Stimulated activated naive CD8-positive, alpha-beta T cell treated with anti-CD3 and anti-CD28 coated beads, Interleukin-15, Interleukin-2, amounts not matched to agents 100 U/mL and 50 U/mL, for 24 hours (primary cell): ENCODE measurements at regions not wholly inside any gene's neighbourhood (a gene's known extent, or its start where the extent isn't known, plus 50 kb on each side); places are given as distances from the start of the nearest gene placed in this dataset.
"Not testable (repeated sequence)": the region's sequence is repeated elsewhere in the genome, so short reads cannot be mapped to it uniquely, and the experiment has no call there.

Source experiments
- ATAC-seq: fragments of 150-1000 bp; cut with Tn5 transposase; one replicate; pipeline ENCODE4 v1.10.0; 2021
- DNase-seq: peaks from one replicate; pipeline ENCODE4 v3.0.0; 2021

- ATAC-seq, result no peak
- DNase-seq, result no peak
These were observed 320.6 kb downstream of the DTHD1 start for GRCh38 chr4:36601864-36602495.

- ATAC-seq (no peak), DNase-seq (no peak)
These were observed 328.2 kb downstream of the DTHD1 start for GRCh38 chr4:36609661-36610060.

DNA sequence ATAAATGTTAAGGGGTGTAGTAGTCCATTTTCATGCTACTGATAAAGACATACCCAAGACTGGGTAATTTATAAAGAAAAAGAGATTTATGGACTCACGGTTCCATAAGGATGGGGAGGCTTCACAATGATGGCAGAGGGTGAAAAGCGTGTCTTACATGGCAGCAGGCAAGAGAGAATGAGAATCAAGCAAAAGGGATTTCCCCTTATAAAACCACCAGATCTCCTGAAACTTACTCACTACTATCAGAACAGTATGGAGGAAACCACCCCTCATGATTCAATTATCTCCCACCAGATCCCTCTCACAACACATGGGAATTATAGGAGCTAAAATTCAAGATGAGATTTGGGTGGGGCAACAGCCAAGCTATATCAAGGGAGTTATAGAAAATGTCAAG is 329.2 kb downstream of the DTHD1 start:
- DNase-seq (no peak), ATAC-seq (no peak)

DNA sequence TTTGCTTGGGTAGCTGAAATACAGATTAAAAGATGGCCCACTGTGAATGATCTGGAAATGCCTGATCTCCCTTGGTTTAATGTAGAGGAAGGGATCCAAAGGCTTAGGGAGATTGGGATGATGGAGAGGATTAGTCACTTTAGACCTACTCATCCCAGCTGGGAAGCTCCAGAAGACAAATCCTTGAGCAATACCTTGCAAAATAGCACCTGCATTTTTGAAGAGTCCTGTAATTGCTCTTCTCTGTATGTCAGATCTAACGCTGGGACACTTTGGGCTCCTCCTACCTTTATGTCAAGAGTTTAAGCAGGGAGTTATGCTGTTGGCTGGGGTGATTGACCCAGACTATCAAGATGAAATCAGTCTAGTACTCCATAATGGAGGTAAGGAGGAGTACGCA is 331.7 kb downstream of the DTHD1 start:
- ATAC-seq, DNase-seq: not testable (repeated sequence)

GRCh38 chr4:36614011-36614410 is 332.6 kb downstream of the DTHD1 start:
- DNase-seq (no peak), ATAC-seq (no peak)

DNA sequence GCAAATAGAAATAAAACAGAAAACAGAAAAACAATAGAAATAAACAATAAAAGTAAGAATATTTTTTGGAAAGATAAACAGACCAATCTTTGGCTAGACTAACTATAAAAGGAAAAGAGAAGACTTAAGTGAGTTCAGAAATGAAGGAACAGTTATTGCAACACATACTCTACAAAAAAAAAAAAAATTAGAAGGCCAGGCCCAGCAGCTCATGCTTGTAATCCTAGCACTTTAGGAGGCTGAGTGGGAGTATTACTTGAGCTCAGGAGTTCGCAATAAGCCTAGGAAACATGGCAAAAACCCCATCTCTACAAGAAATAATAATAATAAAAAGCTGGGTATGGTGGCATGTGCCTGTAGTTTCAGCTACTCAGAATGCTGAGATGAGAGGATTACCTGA is 336.7 kb downstream of the DTHD1 start:
- ATAC-seq, result no peak
- no peak for DNase-seq

GRCh38 chr4:36624030-36624429 is 342.6 kb downstream of the DTHD1 start:
- no peak for ATAC-seq
- no peak for DNase-seq

- ATAC-seq, result no peak
These were observed 356.9 kb downstream of the DTHD1 start for GRCh38 chr4:36638273-36638811.

DNA sequence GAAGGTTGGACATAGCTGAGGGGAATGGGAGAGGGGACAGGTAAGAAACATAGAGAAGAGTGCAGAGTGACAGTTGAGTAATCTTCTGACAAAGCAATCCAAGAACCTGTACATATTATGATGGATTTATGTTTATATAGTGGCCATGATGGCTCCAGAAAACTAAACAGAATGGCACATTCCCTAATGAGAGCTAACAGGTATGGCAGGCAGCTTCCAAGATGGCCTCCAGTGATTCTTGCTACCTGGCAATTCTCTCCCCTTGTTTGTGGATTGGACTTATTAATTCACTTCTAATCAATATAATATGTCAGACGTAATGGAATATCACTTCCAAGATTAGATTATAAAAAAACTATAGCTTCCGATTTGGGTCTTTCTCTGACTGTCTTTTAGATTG is 359.5 kb downstream of the DTHD1 start:
- DNase-seq (no peak), ATAC-seq (no peak)

More at GRCh38 chr4:36638273-36638811, 356.9 kb downstream of the DTHD1 start:
- DNase-seq, result no peak

DNA sequence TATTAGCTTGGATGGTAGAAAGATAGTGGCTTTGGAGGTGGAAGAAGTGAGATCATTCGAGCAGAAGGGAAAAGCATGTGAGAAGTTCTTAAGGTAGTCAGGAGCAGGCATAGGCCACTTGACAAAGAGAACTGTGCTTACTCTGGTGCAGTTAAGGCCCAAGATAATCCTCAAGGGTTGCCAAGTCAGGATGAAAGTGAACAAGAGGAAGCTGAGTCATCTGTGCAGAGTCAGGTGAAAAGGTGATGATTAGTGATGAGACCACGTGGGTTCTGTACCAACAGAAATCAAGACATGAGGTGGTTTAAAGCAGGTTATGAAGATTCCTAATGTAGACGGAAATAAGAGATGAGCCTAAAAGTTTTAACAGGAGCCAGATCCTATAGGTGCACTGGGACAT is 369.8 kb downstream of the DTHD1 start:
- DNase-seq (no peak), ATAC-seq (peak; percentile 52)

- DNase-seq, result no peak
- ATAC-seq, result no peak
These were observed 371.4 kb downstream of the DTHD1 start for GRCh38 chr4:36652857-36653256.

- ATAC-seq (no peak), DNase-seq (no peak)
These were observed 384.6 kb downstream of the DTHD1 start for GRCh38 chr4:36665985-36666527.

DNA sequence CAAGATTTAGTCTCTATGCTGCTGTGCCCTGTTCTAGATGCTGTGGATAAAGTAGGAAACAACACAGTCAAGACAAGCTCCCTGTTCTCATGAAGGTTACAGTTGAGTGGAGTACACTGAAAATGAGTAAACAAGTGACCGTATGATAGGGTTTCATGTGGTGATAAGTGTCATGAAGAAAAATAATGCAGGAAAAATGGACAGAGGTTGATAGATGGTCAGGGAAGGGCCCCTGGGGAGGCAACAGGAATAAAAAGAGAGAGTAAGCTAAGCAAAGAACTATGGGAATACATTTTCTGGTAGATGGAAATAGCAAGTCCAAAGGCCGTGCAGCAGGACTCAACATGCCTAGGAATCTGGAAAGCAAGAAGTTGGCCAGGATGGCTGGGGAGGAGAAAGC is 394.0 kb downstream of the DTHD1 start:
- ATAC-seq, result no peak
- no peak for DNase-seq

DNA sequence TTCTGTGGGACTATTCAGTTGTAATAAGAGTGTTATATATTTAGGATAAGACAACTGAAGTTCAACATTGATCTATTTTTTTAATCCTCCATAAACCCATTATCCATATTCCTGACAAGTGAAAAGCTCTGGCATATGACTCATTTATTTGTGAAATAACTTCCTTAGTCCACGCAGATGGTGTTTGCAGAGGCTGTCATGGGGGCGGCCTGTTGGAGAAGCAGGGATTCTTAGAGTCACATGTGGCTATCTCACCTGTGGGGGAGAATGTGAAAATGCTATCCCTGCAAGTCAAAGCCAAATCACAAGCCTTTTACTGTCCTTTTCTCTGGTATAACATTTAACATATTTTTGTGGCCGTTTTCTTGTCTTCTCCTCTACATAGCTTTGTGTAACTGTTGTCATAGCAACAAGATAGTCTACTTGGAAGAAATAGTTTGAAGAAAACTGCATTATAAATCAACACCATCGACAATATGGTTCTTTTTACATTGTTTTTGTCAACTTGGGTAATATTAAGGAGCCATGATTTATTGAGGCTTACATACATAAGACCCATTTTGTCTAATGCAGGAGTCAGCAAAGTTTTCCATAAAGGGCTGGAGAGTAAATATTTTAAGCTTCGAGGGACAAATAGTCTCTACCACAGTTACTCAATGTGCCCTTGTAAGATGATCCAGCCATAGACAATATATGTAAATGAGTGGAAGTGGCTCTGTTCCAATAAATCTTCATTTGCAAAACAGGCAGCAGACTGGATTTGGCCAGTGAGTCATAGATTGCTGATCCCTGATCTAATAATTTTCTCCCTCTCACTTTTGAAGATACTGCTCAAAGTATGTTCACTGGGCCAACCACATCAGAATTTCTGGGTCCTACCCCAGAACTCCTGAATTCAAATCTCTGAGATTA is 395.0 kb downstream of the DTHD1 start:
- DNase-seq, result no peak
- no peak for ATAC-seq

- DNase-seq (no peak), ATAC-seq (no peak)
These were observed 395.7 kb downstream of the DTHD1 start for GRCh38 chr4:36677112-36677511.

DNA sequence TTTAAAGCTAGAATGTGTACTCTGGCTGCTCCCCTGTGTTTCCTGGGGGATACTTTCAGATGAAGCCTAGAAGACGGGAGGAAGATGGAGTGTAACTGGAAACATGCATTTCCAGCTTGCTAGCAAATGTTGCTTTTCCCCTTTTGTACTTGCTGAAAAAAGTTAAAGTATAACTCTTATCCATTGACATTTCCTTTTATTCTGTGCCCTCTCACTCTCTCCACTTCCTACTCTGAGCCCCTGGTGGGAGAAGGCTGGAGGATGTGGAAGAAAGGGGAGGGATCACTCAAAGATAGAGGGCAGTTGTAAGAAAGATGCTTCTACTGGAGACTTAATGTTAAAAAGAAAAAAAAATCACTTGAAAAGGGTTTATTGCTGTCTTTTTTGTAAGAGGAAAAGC is 396.5 kb downstream of the DTHD1 start:
- ATAC-seq, result no peak

GRCh38 chr4:36687681-36688080 is 406.3 kb downstream of the DTHD1 start:
- DNase-seq (no peak), ATAC-seq (no peak)

More for the DNA sequence above, 396.5 kb downstream of the DTHD1 start:
- no peak for DNase-seq

DNA sequence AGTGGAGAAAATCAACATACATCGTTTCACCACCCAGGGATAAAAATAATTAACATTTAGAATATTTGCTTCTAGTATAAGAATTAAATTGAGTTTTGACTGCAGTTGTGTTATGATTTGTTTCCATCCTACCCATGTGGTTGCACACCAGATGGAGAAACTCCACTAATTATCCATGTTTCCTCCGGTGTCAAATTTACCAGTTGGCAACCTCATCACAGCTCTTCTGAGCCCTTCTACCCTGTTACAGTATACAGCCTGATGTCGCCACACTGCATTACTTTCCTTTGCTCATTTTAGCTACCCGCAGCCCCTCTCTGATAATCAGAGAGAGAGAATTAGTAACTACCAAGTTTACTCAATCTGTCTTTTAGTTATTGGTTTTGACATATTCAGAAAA is 411.2 kb downstream of the DTHD1 start:
- no peak for ATAC-seq

DNA sequence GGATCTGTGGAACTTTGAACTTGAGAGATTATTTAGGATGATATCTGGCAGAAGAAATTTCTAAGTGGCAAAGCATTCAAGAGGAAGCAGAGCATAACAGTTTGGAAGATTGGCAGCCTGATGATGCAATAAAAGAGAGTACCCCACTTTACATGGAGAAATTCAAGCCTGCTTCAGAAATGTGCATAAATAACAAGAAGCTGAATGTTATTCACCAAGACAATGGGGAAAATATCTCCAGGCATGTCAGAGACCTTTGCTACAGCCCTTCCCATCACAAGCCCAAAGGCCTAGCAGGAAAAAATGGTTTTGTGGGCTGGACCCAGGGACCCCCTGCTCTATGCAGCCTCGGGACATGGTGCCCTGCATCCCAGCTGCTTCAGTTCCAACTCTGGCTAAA is 420.8 kb downstream of the DTHD1 start:
- ATAC-seq, result no peak
- no peak for DNase-seq

More for the DNA sequence above, 411.2 kb downstream of the DTHD1 start:
- DNase-seq, result no peak

GRCh38 chr4:36704289-36704688 is 422.9 kb downstream of the DTHD1 start:
- DNase-seq, result no peak
- no peak for ATAC-seq

- no peak for ATAC-seq
These were observed 428.6 kb downstream of the DTHD1 start for GRCh38 chr4:36709991-36710390.

GRCh38 chr4:36712013-36712412 is 430.6 kb downstream of the DTHD1 start:
- ATAC-seq (no peak), DNase-seq (no peak)

More at GRCh38 chr4:36709991-36710390, 428.6 kb downstream of the DTHD1 start:
- no peak for DNase-seq

DNA sequence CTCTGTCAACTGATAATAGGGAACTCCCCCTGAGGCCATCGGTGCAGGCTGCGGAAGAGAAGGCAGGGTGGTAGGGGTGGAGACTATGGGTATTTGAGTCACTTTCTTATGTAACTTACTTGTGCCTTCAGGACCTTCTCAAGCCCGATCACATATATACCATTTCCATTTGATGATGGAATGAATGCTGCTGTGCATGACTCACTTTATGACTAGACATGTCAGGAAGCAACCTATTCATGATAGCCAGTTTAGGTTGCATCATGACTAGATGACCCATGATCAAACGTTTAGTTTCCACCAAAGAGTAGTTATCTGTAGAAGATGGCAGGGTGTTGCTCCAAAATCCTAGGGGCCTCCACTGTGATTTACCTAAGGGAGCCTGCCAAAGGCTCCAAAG is 435.5 kb downstream of the DTHD1 start:
- ATAC-seq, result no peak
- no peak for DNase-seq
